HG03060 (cell line): ENCODE measurements at regions not wholly inside any gene's neighbourhood (a gene's known extent, or its start where the extent isn't known, plus 50 kb on each side); places are given as distances from the start of the nearest gene placed in this dataset.

Experiments used
- ATAC-seq: cut with Tn5 transposase; IDR thresholded peaks from one replicate; pipeline ENCODE4 v1.9.1; 2021; ENCODE audit warnings: low read depth, moderate number of reproducible peaks; ENCODE audit not compliant: unreplicated experiment

- no peak for ATAC-seq
Observed at GRCh38 chr3:107284612-107285011, 92.6 kb upstream of the CCDC54 start.

GRCh38 chr3:107285197-107285596 is 92.0 kb upstream of the CCDC54 start:
- no peak for ATAC-seq

- ATAC-seq = no peak
Observed at GRCh38 chr3:107289354-107289753, 87.9 kb upstream of the CCDC54 start.

GRCh38 chr3:107294117-107294516 is 83.1 kb upstream of the CCDC54 start:
- ATAC-seq = no peak

DNA sequence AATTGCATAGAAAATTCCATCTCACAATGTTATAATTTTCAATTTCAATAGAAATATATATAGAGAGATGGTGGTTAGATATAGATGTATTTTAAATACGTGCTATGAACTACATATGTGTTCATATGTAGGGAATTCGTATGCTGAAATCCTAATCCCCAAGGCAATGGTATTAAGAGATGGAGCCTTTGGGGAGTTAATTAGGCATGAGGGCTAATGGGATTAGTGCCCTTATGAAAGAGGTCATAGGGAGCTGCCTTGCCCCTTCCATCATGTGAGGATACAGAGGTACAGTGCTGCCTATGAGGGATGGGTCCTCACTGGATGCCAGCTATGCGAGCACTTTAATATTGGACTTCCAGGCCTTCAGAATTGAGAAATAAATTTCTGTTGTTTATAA is 79.6 kb upstream of the CCDC54 start:
- no peak for ATAC-seq

- ATAC-seq = no peak
Observed at GRCh38 chr3:107307205-107307604, 70.0 kb upstream of the CCDC54 start.

GRCh38 chr3:107308716-107309115 is 68.5 kb upstream of the CCDC54 start:
- no peak for ATAC-seq

GRCh38 chr3:107309312-107309711 is 67.9 kb upstream of the CCDC54 start:
- ATAC-seq = no peak

- ATAC-seq = no peak
Observed at GRCh38 chr3:107313711-107314110, 63.5 kb upstream of the CCDC54 start.

GRCh38 chr3:107315141-107315540 is 62.1 kb upstream of the CCDC54 start:
- ATAC-seq = no peak

- peak; percentile 73 for ATAC-seq
Observed at GRCh38 chr3:107323723-107324122, 53.5 kb upstream of the CCDC54 start.

DNA sequence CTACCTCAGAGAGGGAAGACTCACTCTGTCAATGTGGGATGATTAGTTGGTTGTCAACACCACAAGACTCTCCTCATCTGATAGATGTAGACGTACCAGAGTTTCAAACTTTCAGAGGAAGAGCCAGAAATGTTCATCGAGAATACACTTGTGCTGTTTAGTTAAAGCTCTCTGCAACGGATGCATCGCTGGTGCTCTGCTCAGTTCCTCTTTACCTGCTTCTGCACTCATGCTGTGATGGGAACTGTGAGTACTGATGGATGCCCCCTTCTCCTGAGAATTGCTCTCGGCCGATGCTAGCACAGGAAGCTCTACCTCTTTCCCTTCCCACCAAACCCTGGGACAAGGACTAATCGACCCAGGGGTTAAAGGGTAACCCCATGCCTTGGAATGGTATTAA is 51.8 kb upstream of the CCDC54 start:
- no peak for ATAC-seq
